Sigmoid colon (tissue), 6 donors: ENCODE measurements at regions not wholly inside any gene's neighbourhood (a gene's known extent, or its start where the extent isn't known, plus 50 kb on each side); places are given as distances from the start of the nearest gene placed in this dataset.

Source experiments
- DNase-seq: peaks from one replicate; pipeline ENCODE4 v3.0.0-alpha.2; 2019
- H3K27ac ChIP-seq, 4 donors: fragments of 200-600 bp; sonication (generic); one replicate each; pipeline ENCODE4 v1.5.1; 2016 to 2019; ENCODE audit warnings: mild to moderate bottlenecking in 1 of 4
- H3K27me3 ChIP-seq, 3 donors: fragments of 200-600 bp; sonication (generic); one replicate each; pipeline ENCODE4 v1.5.1; 2019; ENCODE audit warnings: mild to moderate bottlenecking in 1 of 3
- H3K36me3 ChIP-seq, 4 donors: fragments of 200-600 bp; sonication (generic); one replicate each; pipeline ENCODE4 v1.5.1; 2016 to 2019
- H3K4me1 ChIP-seq, 4 donors: fragments of 200-600 bp; sonication (generic); one replicate each; pipeline ENCODE4 v1.5.1; 2017 to 2019
- H3K4me3 ChIP-seq, 4 donors: fragments of 200-600 bp; sonication (generic); one replicate each; pipeline ENCODE4 v1.5.1; 2017 to 2019; ENCODE audit warnings: mild to moderate bottlenecking in 2 of 4, moderate library complexity in 1 of 4
- H3K9me3 ChIP-seq, 4 donors: fragments of 200-600 bp in 3 of 4; sonication (generic) in 3 of 4; one replicate each; pipeline versions ENCODE4 v1.5.1 to v1.6.1; 2013 to 2019
- EP300 ChIP-seq, 4 donors: sonication (generic); formaldehyde crosslinking; IDR thresholded peaks; one replicate each; pipeline ENCODE4 v1.6.1; 2017; ENCODE audit warnings: antibody characterized with exemption in 4 of 4
- POLR2A ChIP-seq, 2 donors: fragments of 450-650 bp; IDR thresholded peaks; one replicate each; pipeline ENCODE4 v1.6.1; 2016; ENCODE audit warnings: antibody characterized with exemption in 2 of 2, mild to moderate bottlenecking in 2 of 2, moderate library complexity in 2 of 2
- POLR2AphosphoS5 ChIP-seq, 4 donors: sonication (generic); formaldehyde crosslinking; IDR thresholded peaks; one replicate each; pipeline ENCODE4 v1.6.1; 2017; ENCODE audit warnings: antibody characterized with exemption in 4 of 4
- WGBS, 2 donors: extraction: QIAGEN DNeasy Blood & Tissue Kit; methylation state at CpG; one replicate each; pipeline ENCODE4 v1.1.7; 2013; 5-methylcytosine and 5-hydroxymethylcytosine counted together
- intact Hi-C: fragments of 100-400 bp; cut with DNase I; formaldehyde crosslinking; loops from one replicate; pipeline ENCODE4 v1.15.1; 2023
- TF ChIP-seq, protein P1 (sequence below), 4 experiments: fragments of 450-650 bp in 3 of 4; fragments of 200-600 bp in 1 of 4; IDR thresholded peaks; one replicate each; pipeline ENCODE4 v1.5.1; 2016 to 2019; ENCODE audit warnings: antibody characterized with exemption in 4 of 4, mild to moderate bottlenecking in 3 of 4, moderate library complexity in 2 of 4
- donor health status: healthy with polysubstance abuse.
- donor health status: healthy.

DNA sequence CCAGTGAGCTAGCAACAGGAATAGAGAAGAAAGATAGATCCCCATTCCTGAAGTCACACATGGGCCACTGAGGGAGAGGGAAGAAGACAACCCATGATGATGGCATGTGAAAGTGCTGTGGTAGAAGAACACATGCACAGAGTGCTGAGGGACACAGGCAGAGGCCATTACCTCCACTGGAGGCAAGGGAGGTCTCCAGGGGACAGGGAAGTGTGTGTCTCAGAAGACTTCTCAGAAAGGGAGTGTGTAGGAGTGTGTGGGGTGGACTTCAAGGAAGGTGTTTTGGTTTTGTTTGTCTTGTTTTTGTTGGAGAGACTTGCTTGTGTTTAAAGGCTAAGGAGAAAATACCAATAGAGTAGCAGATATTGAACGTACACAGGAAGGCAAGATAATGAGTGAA lies 77.0 kb upstream of the SMARCA2 start:
- H3K4me1 ChIP-seq = no peaks in the 10 kb centered on the region
- H3K4me3 ChIP-seq = no peak overlapping the region
- intact Hi-C loops = no loop called here
- no peaks in the 10 kb centered on the region for H3K36me3 ChIP-seq
- TF ChIP-seq POLR2A (IDR thresholded peaks at IDR 0.05) (no peak), EP300 (IDR thresholded peaks at IDR 0.05) (no peak), POLR2AphosphoS5 (IDR thresholded peaks at IDR 0.05) (no peak)
- TF ChIP-seq, protein P1, sequence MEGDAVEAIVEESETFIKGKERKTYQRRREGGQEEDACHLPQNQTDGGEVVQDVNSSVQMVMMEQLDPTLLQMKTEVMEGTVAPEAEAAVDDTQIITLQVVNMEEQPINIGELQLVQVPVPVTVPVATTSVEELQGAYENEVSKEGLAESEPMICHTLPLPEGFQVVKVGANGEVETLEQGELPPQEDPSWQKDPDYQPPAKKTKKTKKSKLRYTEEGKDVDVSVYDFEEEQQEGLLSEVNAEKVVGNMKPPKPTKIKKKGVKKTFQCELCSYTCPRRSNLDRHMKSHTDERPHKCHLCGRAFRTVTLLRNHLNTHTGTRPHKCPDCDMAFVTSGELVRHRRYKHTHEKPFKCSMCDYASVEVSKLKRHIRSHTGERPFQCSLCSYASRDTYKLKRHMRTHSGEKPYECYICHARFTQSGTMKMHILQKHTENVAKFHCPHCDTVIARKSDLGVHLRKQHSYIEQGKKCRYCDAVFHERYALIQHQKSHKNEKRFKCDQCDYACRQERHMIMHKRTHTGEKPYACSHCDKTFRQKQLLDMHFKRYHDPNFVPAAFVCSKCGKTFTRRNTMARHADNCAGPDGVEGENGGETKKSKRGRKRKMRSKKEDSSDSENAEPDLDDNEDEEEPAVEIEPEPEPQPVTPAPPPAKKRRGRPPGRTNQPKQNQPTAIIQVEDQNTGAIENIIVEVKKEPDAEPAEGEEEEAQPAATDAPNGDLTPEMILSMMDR (IDR thresholded peaks at IDR 0.05) = no peak
- WGBS, 2 donors = 73% methylated on average over 1 of the region's 1 CpG
- no peaks in the 10 kb centered on the region for H3K9me3 ChIP-seq
- no peak for DNase-seq
- H3K27me3 ChIP-seq = no peaks in the 10 kb centered on the region
- no peak overlapping the region for H3K27ac ChIP-seq

DNA sequence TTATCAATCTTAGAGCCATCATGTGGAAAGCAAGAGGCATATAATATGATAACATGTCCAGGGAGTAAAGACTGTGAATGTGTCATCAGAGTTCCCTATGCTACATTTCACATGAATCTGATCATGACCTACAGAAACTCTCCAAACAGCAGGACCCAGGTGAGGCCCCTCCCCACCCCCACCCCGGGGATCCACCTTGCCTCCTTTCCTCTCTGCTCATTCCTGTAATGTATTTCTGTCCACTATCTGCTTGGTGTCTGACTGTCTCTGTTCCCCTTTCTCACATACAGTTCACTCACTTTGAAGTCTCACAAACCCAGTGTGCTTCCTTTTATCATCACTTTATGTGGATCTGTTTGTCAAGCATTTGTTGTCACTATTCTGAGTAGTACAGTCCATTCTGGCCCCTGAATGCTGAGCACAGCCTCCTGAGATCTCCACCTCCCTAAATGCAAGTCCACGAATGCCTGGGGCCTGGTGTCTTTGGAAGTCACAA lies 76.4 kb upstream of the SMARCA2 start:
- Histone ChIP-seq H3K4me1 (no peaks in the 10 kb centered on the region), H3K4me3 (no peak overlapping the region), H3K27ac (no peak overlapping the region), H3K36me3 (no peaks in the 10 kb centered on the region), H3K27me3 (no peaks in the 10 kb centered on the region), H3K9me3 (no peaks in the 10 kb centered on the region)
- TF ChIP-seq, protein P1 (IDR thresholded peaks at IDR 0.05) = no peak
- no peak for TF ChIP-seq POLR2A (IDR thresholded peaks at IDR 0.05)
- no peak for TF ChIP-seq EP300 (IDR thresholded peaks at IDR 0.05)
- TF ChIP-seq POLR2AphosphoS5 (IDR thresholded peaks at IDR 0.05) = no peak
- intact Hi-C loops = no loop called here
- DNase-seq = no peak
- WGBS, 2 donors = 76 to 78% methylated on average over 2 of the region's 2 CpGs

DNA sequence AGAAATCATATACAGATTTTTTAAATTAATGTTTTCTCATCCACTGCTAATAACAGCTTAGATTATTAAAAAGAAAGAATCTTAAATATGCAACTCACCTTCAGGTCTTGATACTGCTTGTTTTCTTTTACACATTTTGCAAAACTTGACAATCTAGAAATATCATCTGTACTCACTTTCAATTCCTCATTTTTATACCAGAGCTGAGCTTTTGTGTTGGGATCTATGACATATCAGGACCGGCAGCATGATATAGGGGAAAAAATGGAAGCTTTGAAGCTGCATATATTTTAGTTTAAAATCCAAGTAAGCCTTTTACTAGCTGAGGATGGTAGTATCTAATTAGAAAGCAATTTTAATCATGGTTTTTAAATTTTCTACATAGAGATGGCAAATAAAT lies 75.7 kb upstream of the SMARCA2 start:
- Histone ChIP-seq H3K9me3 (no peaks in the 10 kb centered on the region), H3K4me3 (no peak overlapping the region)
- intact Hi-C loops = no loop called here

DNA sequence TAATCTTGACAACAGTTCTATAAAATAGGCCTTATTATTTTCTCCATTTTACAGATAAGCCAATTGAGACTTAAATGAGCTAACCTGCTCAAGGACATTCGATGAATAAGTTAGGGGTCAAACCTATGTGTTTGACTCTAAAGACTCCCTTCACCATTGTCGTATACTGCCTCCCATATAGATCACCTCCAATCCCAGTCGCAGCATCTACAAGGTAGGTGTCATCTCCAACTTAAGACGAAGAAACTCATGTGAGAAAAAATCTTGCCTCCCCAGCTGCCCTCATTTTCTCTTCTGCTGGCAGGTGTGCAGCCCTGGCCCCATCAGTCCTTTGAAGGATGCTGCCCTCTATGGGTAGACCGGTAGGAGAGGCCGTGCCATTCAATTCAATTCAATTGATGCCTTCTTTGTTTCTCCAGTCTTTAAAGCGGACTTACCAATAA lies 75.2 kb upstream of the SMARCA2 start:
- TF ChIP-seq POLR2A (IDR thresholded peaks at IDR 0.05) = no peak
- no peak for TF ChIP-seq EP300 (IDR thresholded peaks at IDR 0.05)
- TF ChIP-seq, protein P1 (IDR thresholded peaks at IDR 0.05) = peak in 2 of 4 experiments; percentile 17 to 24
- Histone ChIP-seq H3K27me3 (no peaks in the 10 kb centered on the region), H3K27ac (no peak overlapping the region), H3K9me3 (no peaks in the 10 kb centered on the region), H3K4me1 (no peaks in the 10 kb centered on the region), H3K36me3 (no peaks in the 10 kb centered on the region), H3K4me3 (no peak overlapping the region)
- intact Hi-C loops = loop anchor here (5.0 kb wide), 1 partner anchor 147 kb away; no protein-coding TSS in a partner anchor
- WGBS, 2 donors = 48 to 54% methylated on average over 7 of the region's 7 CpGs
- no peak for DNase-seq

More for the DNA sequence above, 75.7 kb upstream of the SMARCA2 start:
- 73 to 93% methylated on average over 1 of the region's 1 CpG for whole genome bisulfite sequencing, 2 donors
- no peaks in the 10 kb centered on the region for H3K36me3 ChIP-seq
- TF ChIP-seq POLR2A (IDR thresholded peaks at IDR 0.05) = no peak
- no peak overlapping the region for H3K27ac ChIP-seq
- no peaks in the 10 kb centered on the region for H3K27me3 ChIP-seq
- DNase-seq = no peak
- H3K4me1 ChIP-seq = no peaks in the 10 kb centered on the region

DNA sequence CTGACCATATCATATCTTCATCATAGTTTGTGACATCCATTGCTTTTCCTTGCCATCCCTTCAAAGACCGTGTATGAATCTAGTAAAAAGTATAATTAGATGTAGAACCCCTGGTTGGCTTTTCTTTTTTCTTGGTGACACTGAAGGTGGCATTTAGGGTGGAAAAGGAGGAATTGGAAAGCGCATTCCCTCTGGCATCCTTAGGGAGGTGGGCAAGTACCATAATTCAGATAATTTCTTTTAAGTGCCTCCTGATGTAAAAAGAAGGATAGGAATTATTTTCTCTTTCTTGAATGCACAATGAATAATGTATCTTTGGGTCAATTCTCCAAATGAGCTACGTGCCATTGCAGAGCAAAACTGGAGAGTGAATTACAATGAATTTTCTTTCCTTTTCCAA lies 73.2 kb upstream of the SMARCA2 start:
- Histone ChIP-seq H3K4me3 (no peak overlapping the region), H3K27ac (no peak overlapping the region), H3K27me3 (no peaks in the 10 kb centered on the region), H3K36me3 (no peaks in the 10 kb centered on the region), H3K9me3 (no peaks in the 10 kb centered on the region), H3K4me1 (no peaks in the 10 kb centered on the region)
- intact Hi-C loops = loop anchor here (5.0 kb wide), 1 partner anchor 145 kb away; no protein-coding TSS in a partner anchor
- WGBS, 2 donors = 79 to 90% methylated on average over 3 of the region's 3 CpGs
- TF ChIP-seq POLR2AphosphoS5 (IDR thresholded peaks at IDR 0.05) = no peak
- DNase-seq = no peak
